Fibroblast of villous mesenchyme (primary cell): ENCODE measurements at regions not wholly inside any gene's neighbourhood (a gene's known extent, or its start where the extent isn't known, plus 50 kb on each side); places are given as distances from the start of the nearest gene placed in this dataset.

Experiments used
- DNase-seq: peaks from one replicate; pipeline ENCODE4 v3.0.0-alpha.2; 2010; ENCODE audit warnings: low read depth
- H3K4me3 ChIP-seq: 2 replicates; pipeline ENCODE4 v1.5.1; 2011; ENCODE audit warnings: low read depth, mild to moderate bottlenecking, low read length
- CTCF ChIP-seq: IDR thresholded peaks from 2 replicates; pipeline ENCODE4 v1.5.1; 2012; ENCODE audit warnings: low read depth, mild to moderate bottlenecking, low read length; ENCODE audit not compliant: insufficient read depth

DNA sequence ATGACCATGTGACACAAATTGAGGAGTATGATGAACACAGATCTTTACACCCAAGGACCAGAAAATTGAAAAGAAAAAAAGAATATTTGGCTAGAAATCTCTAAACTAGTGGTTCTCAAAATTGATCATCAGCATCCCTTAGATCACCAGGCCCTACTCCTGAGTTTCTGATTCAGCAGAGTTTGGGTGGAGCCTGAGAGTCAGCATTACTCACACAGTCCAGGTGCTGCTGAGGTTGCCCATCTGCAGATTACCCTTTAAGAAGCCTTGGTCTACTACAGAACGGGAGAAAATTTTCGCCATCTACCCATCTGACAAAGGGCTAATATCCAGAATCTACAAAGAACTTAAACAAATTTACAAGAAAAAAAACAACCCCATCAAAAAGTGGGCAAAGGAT lies 182.8 kb downstream of the MOSPD2 start:
- DNase-seq = no peak
- H3K4me3 ChIP-seq = no peak overlapping the region
- TF ChIP-seq CTCF = no peak

- no peak overlapping the region for H3K4me3 ChIP-seq
- no peak for DNase-seq
- TF ChIP-seq CTCF = no peak
Measured at GRCh38 chrX:15055146-15055930, 182.1 kb downstream of the MOSPD2 start.

DNA sequence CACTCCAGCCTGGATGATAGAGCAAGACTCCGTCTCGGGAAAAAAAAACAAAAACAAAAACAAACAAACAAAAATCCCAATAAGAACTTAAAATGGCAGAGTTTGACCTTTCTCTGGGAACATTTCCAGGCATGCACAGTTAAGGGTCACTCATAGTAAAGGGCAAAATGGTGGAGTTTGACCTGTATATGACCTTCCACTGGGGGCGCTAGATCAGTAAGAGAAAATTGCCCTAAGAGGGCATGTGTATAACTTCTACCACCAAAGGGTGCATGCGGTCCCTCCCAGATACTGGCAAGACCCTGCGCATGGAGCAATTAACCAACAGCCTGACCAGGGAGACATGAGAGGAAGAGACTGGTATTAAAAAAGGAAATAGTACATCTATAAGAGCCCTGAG lies 177.2 kb downstream of the MOSPD2 start:
- TF ChIP-seq CTCF = no peak
- no peak for DNase-seq
- H3K4me3 ChIP-seq = no peak overlapping the region

GRCh38 chrX:15043538-15043937 lies 170.3 kb downstream of the MOSPD2 start:
- no peak overlapping the region for H3K4me3 ChIP-seq
- no peak for DNase-seq
- no peak for TF ChIP-seq CTCF

GRCh38 chrX:15033917-15034316 lies 160.7 kb downstream of the MOSPD2 start:
- TF ChIP-seq CTCF = no peak
- DNase-seq = no peak

GRCh38 chrX:15017491-15017890 lies 144.3 kb downstream of the MOSPD2 start:
- no peak for DNase-seq
- TF ChIP-seq CTCF = no peak
- no peak overlapping the region for H3K4me3 ChIP-seq

More at GRCh38 chrX:15033917-15034316, 160.7 kb downstream of the MOSPD2 start:
- H3K4me3 ChIP-seq = no peak overlapping the region

DNA sequence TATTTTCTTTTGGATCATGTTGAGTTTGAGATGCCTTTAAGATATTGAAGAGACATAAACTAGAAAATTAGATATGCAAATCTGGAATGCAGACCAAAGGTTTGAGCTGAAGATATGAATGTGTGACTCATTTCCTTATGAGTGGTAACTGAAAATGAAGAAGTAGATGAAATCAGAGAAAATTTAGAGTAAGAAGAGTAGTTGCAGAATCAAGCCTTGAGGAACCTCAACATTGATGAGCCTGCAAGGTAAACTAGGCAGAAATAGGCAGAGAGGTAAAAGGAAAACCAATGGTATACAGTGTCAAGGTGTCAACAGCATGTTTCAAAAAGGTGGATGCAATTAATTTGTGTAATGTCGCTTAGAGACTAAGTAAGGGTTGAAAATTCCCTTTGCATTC lies 142.8 kb downstream of the MOSPD2 start:
- DNase-seq = no peak
- H3K4me3 ChIP-seq = no peak overlapping the region

More for the DNA sequence above, 142.8 kb downstream of the MOSPD2 start:
- no peak for TF ChIP-seq CTCF
